HFF-Myc (cell line): ENCODE measurements at regions not wholly inside any gene's neighbourhood (a gene's known extent, or its start where the extent isn't known, plus 50 kb on each side); places are given as distances from the start of the nearest gene placed in this dataset.

Experiments used
- DNase-seq: peaks from one replicate; pipeline ENCODE4 v3.0.0-alpha.2; 2011; ENCODE audit warnings: low read depth; ENCODE audit errors: extremely low read depth
- H3K4me3 ChIP-seq: replicated peaks from 2 replicates; pipeline ENCODE4 v1.5.1; 2011; ENCODE audit warnings: low read depth, mild to moderate bottlenecking, control low read depth, low read length
- CTCF ChIP-seq: IDR thresholded peaks from 2 replicates; pipeline ENCODE4 v1.5.1; 2012; ENCODE audit warnings: mild to moderate bottlenecking, low read depth, low read length, control low read depth; ENCODE audit errors: missing control alignments

DNA sequence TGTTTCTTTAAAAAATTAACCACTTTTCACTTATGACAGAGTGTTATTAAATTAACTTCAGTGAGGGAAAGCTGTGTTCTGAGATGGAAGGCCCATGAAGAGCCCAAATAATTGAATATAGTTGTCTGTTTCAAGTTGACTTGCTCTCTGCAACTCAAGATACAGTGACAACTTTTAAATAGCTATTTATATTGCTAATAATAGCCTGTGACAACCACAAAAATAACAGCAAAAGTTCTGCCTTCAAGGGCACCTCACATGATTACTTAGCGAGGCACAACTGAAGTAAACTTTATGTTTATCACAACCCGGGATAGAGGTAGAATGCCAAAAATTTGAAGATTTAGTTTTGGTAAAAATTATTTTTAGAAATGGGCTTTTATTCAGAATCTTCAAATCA lies 167.3 kb upstream of the SCN7A start:
- no peak for DNase-seq
- no peak overlapping the region for H3K4me3 ChIP-seq
- no peak for TF ChIP-seq CTCF

GRCh38 chr2:166658901-166659300 lies 164.9 kb upstream of the SCN7A start:
- no peak overlapping the region for H3K4me3 ChIP-seq
- TF ChIP-seq CTCF, result no peak

GRCh38 chr2:166653185-166653813 lies 159.2 kb upstream of the SCN7A start:
- DNase-seq, result peak; percentile 41
- no peak overlapping the region for H3K4me3 ChIP-seq
- TF ChIP-seq CTCF, result no peak

More at GRCh38 chr2:166658901-166659300, 164.9 kb upstream of the SCN7A start:
- no peak for DNase-seq

DNA sequence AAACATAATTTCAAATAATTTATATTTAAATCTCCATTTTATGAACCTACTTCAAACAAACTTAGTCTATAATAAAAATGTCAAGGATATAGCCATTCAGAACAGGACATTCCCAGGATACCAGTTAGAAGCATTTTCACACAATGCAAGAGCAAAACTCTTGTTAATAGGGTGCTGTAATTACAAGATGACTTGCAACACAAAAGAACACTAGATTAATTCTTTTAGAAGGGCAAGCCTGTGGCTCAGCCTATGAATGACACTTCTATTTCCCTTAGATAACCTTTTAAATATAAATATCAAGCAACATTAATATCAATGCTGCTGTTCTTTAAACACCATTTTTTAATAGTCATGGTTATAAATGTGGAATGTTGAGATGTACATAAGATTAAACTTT lies 157.9 kb upstream of the SCN7A start:
- DNase-seq, result no peak

GRCh38 chr2:166651080-166651675 lies 157.1 kb upstream of the SCN7A start:
- peak; percentile 38 for DNase-seq
- TF ChIP-seq CTCF, result no peak
- H3K4me3 ChIP-seq, result no peak overlapping the region

More for the DNA sequence above, 157.9 kb upstream of the SCN7A start:
- TF ChIP-seq CTCF, result no peak
- H3K4me3 ChIP-seq, result no peak overlapping the region

DNA sequence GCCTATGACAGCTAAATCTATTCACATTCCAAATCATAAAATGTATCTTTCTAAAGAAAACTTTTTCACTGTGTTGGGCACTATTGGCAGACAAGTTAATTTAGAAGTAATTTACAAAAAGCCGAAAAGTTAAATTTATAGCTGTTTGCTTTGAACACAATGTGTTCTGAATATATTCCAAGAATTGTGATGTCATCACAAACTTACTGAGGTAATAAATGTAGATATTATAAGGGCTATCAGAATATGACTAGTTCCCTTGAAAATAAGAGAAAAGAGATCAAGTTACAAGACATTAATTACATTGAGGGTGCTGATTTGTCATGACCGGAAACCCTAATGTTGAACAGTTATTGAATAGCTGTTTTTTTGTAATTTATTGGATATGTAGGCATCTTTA lies 153.9 kb upstream of the SCN7A start:
- no peak for TF ChIP-seq CTCF
- H3K4me3 ChIP-seq, result no peak overlapping the region
- DNase-seq, result no peak
